CD4-positive, CD25-positive, alpha-beta regulatory T cell (primary cell): ENCODE measurements at regions not wholly inside any gene's neighbourhood (a gene's known extent, or its start where the extent isn't known, plus 50 kb on each side); places are given as distances from the start of the nearest gene placed in this dataset.

Experiments used
- ATAC-seq, 2 donors: fragments of 150-1000 bp; cut with Tn5 transposase; one replicate each; pipeline ENCODE4 v1.10.0; 2021; ENCODE audit warnings: low read depth in 2 of 2, moderate number of reproducible peaks in 2 of 2, moderate library complexity in 1 of 2
- DNase-seq, 3 donors: peaks; one replicate each; pipeline versions ENCODE4 v3.0.0 to v3.0.0-alpha.2; 2012 to 2022; ENCODE audit warnings: mixed read lengths in 1 of 3
- H3K27ac ChIP-seq: one replicate; pipeline ENCODE4 v1.7.0; 2013; ENCODE audit warnings: mild to moderate bottlenecking, low read length; ENCODE audit not compliant: insufficient read depth, poor library complexity, severe bottlenecking
- H3K27me3 ChIP-seq: one replicate; pipeline ENCODE4 v1.7.0; 2013; ENCODE audit warnings: low read length; ENCODE audit not compliant: control insufficient read depth, insufficient read depth
- H3K36me3 ChIP-seq: one replicate; pipeline ENCODE4 v1.7.0; 2013; ENCODE audit warnings: mild to moderate bottlenecking, low read length, moderate library complexity; ENCODE audit not compliant: control insufficient read depth, insufficient read depth
- H3K4me1 ChIP-seq: 2 replicates; pipeline ENCODE4 v1.7.0; 2013; ENCODE audit warnings: mild to moderate bottlenecking, low read length; ENCODE audit not compliant: insufficient read depth, control insufficient read depth, poor library complexity, severe bottlenecking
- H3K4me3 ChIP-seq: one replicate; pipeline ENCODE4 v1.7.0; 2013; ENCODE audit warnings: low read depth, mild to moderate bottlenecking, low read length, moderate library complexity
- H3K9me3 ChIP-seq, 2 experiments: 1 replicate in 1 of 2; 2 replicates in 1 of 2; pipeline ENCODE4 v1.7.0; 2013; ENCODE audit warnings: low read length in 2 of 2, mild to moderate bottlenecking in 1 of 2, moderate library complexity in 1 of 2; ENCODE audit not compliant: control insufficient read depth in 2 of 2
- H3K27ac Mint-ChIP-seq, 3 donors: one replicate each; pipeline ENCODE4 v1.8.0; 2020 to 2022; ENCODE audit warnings: mild to moderate bottlenecking in 3 of 3, mixed read lengths in 3 of 3, moderate library complexity in 2 of 3
- H3K27me3 Mint-ChIP-seq: one replicate; pipeline ENCODE4 v1.8.0; 2022; ENCODE audit warnings: mild to moderate bottlenecking, mixed read lengths
- H3K36me3 Mint-ChIP-seq: one replicate; pipeline ENCODE4 v1.8.0; 2020; ENCODE audit warnings: mixed read lengths
- H3K4me1 Mint-ChIP-seq, 4 donors: one replicate each; pipeline ENCODE4 v1.8.0; 2020 to 2022; ENCODE audit warnings: mixed read lengths in 4 of 4, mild to moderate bottlenecking in 1 of 4
- H3K4me3 Mint-ChIP-seq, 4 donors: one replicate each; pipeline ENCODE4 v1.8.0; 2020 to 2022; ENCODE audit warnings: mild to moderate bottlenecking in 4 of 4, mixed read lengths in 4 of 4, moderate library complexity in 3 of 4
- H3K9me3 Mint-ChIP-seq, 7 donors: one replicate each; pipeline ENCODE4 v1.8.0; 2020 to 2022; ENCODE audit warnings: mixed read lengths in 7 of 7, mild to moderate bottlenecking in 3 of 7, moderate library complexity in 2 of 7

GRCh38 chr14:101070540-101071492, 167.3 kb upstream of the RTL1 start:
- Mint-ChIP-seq H3K36me3 (no peaks in the 10 kb centered on the region), H3K9me3 (peaks cover 0 to 2% (median 0%) of the 10 kb centered on the region in 7 donors), H3K4me3 (no peak overlapping the region), H3K4me1 (no peaks in the 10 kb centered on the region), H3K27ac (no peak overlapping the region), H3K27me3 (peaks cover 14% of the 10 kb centered on the region)
- Histone ChIP-seq H3K27me3 (no peaks in the 10 kb centered on the region), H3K9me3 (no peaks in the 10 kb centered on the region), H3K4me3 (no peak overlapping the region), H3K27ac (no peak overlapping the region), H3K36me3 (no peaks in the 10 kb centered on the region), H3K4me1 (no peaks in the 10 kb centered on the region)
- ATAC-seq (no peak), DNase-seq (no peak)

DNA sequence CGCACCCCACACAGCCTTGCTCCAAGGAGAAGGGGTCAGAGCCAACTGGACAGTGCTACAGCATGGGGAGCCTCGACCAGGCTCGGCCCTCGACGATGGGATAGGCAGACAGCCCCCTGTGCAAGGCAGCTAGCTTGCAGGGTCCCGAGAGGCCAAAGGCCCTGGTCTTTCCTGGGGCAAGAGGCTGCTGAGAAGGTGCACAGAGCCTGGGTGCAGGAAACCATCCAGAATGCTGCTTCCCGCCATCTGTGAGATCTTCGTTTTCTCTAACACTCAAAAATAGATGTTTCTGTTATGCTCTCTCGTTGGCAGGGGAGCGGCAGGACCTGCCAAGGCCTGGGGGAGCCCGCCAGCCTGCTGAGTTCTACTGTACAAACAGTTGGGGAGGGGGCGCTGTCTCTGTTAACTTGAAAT, 168.0 kb upstream of the RTL1 start:
- no peaks in the 10 kb centered on the region for H3K27me3 ChIP-seq
- ATAC-seq = no peak

DNA sequence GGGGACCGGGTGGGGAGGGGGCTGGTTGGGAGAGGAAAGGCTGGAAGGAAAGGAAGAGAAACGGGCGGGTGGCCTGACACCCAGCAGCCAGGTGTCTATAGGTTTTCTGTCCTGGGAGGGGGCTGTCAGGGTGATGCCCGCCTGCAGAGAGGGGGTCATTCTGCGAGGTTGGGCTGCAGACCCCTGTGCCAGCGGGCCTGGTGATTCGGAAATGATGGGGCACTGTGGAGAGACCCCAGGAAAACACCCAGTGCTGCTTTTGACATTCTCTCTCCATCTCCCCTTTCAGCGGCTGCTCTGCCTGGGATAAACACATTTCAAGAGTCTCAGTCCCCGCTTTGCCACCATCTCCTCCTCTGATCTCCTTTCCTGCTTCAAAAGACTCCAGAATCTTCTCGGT, 168.5 kb upstream of the RTL1 start:
- DNase-seq (no peak), ATAC-seq (no peak)
- Mint-ChIP-seq H3K27ac (no peak overlapping the region), H3K9me3 (peaks cover 0 to 2% (median 0%) of the 10 kb centered on the region in 7 donors), H3K4me1 (no peaks in the 10 kb centered on the region), H3K36me3 (no peaks in the 10 kb centered on the region), H3K4me3 (no peak overlapping the region), H3K27me3 (peaks cover 22% of the 10 kb centered on the region)
- Histone ChIP-seq H3K36me3 (no peaks in the 10 kb centered on the region), H3K4me3 (no peak overlapping the region), H3K9me3 (no peaks in the 10 kb centered on the region), H3K27me3 (no peaks in the 10 kb centered on the region), H3K27ac (no peak overlapping the region), H3K4me1 (no peaks in the 10 kb centered on the region)

More for the DNA sequence above, 168.0 kb upstream of the RTL1 start:
- no peak overlapping the region for H3K4me3 Mint-ChIP-seq
- H3K36me3 Mint-ChIP-seq = no peaks in the 10 kb centered on the region
- H3K9me3 Mint-ChIP-seq = peaks cover 0 to 2% (median 0%) of the 10 kb centered on the region in 7 donors
- no peak overlapping the region for H3K4me3 ChIP-seq
- no peak overlapping the region for H3K27ac Mint-ChIP-seq
- no peak for DNase-seq
- H3K27me3 Mint-ChIP-seq = peaks cover 20% of the 10 kb centered on the region
- H3K4me1 ChIP-seq = no peaks in the 10 kb centered on the region
- H3K27ac ChIP-seq = no peak overlapping the region
- H3K9me3 ChIP-seq = no peaks in the 10 kb centered on the region
- H3K4me1 Mint-ChIP-seq = no peaks in the 10 kb centered on the region
- H3K36me3 ChIP-seq = no peaks in the 10 kb centered on the region

- ATAC-seq (no peak), DNase-seq (no peak)
- Histone ChIP-seq H3K36me3 (no peaks in the 10 kb centered on the region), H3K27ac (no peak overlapping the region), H3K27me3 (no peaks in the 10 kb centered on the region), H3K4me3 (no peak overlapping the region), H3K4me1 (no peaks in the 10 kb centered on the region), H3K9me3 (no peaks in the 10 kb centered on the region)
- peaks cover 0 to 2% (median 0%) of the 10 kb centered on the region in 7 donors for H3K9me3 Mint-ChIP-seq
- H3K4me3 Mint-ChIP-seq = no peak overlapping the region
- H3K27me3 Mint-ChIP-seq = peaks cover 27% of the 10 kb centered on the region
- no peaks in the 10 kb centered on the region for H3K4me1 Mint-ChIP-seq
- no peak overlapping the region for H3K27ac Mint-ChIP-seq
- no peaks in the 10 kb centered on the region for H3K36me3 Mint-ChIP-seq
Measured at GRCh38 chr14:101072531-101072930, 169.0 kb upstream of the RTL1 start.

DNA sequence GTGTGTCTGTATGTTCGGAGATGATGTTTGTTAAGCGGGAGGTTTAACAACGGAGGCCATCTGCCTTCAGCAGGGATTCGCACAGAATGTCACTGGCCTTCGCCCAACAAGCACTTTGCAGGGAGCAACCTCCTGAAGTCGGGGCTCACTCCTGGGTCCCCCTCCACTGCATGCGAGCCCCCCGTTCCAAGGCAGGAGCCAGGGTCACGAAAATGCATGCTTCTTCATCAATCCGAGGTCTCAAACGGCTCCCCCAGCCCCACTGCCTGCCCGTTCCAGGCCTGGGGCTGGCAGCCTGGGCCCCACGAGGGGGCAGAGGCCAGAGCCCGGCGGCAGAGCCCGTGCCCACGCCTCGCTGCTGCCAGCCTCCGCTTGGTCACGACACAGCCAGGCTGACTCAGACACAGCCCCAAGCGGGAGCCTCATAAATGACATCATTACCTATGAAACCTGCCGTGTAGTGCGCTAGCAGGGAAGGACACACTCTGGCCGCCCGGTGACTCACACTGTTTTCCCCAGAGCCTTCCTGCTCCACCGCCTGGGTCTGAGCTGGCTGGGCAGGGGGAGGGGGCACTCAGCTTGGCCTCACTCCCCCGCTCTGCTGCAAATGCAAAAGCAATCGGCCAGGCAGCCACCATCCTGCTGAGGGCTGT, 169.5 kb upstream of the RTL1 start:
- Mint-ChIP-seq H3K27me3 (peaks cover 29% of the 10 kb centered on the region), H3K9me3 (peaks cover 0 to 2% (median 0%) of the 10 kb centered on the region in 7 donors), H3K4me1 (no peaks in the 10 kb centered on the region), H3K27ac (no peak overlapping the region), H3K36me3 (no peaks in the 10 kb centered on the region), H3K4me3 (no peak overlapping the region)
- Histone ChIP-seq H3K27ac (no peak overlapping the region), H3K4me3 (no peak overlapping the region), H3K36me3 (no peaks in the 10 kb centered on the region), H3K27me3 (no peaks in the 10 kb centered on the region), H3K4me1 (no peaks in the 10 kb centered on the region), H3K9me3 (no peaks in the 10 kb centered on the region)
- ATAC-seq = no peak
- DNase-seq = peak in 1 of 3 donors; percentile 13

GRCh38 chr14:101073598-101073965, 170.1 kb upstream of the RTL1 start:
- H3K4me3 Mint-ChIP-seq = no peak overlapping the region
- ATAC-seq = no peak
- Histone ChIP-seq H3K4me3 (no peak overlapping the region), H3K36me3 (no peaks in the 10 kb centered on the region), H3K9me3 (no peaks in the 10 kb centered on the region), H3K27me3 (no peaks in the 10 kb centered on the region), H3K4me1 (no peaks in the 10 kb centered on the region), H3K27ac (no peak overlapping the region)
- peaks cover 0 to 2% (median 0%) of the 10 kb centered on the region in 7 donors for H3K9me3 Mint-ChIP-seq
- no peak for DNase-seq
- no peak overlapping the region for H3K27ac Mint-ChIP-seq
- no peaks in the 10 kb centered on the region for H3K4me1 Mint-ChIP-seq
- peaks cover 33% of the 10 kb centered on the region for H3K27me3 Mint-ChIP-seq
- no peaks in the 10 kb centered on the region for H3K36me3 Mint-ChIP-seq

DNA sequence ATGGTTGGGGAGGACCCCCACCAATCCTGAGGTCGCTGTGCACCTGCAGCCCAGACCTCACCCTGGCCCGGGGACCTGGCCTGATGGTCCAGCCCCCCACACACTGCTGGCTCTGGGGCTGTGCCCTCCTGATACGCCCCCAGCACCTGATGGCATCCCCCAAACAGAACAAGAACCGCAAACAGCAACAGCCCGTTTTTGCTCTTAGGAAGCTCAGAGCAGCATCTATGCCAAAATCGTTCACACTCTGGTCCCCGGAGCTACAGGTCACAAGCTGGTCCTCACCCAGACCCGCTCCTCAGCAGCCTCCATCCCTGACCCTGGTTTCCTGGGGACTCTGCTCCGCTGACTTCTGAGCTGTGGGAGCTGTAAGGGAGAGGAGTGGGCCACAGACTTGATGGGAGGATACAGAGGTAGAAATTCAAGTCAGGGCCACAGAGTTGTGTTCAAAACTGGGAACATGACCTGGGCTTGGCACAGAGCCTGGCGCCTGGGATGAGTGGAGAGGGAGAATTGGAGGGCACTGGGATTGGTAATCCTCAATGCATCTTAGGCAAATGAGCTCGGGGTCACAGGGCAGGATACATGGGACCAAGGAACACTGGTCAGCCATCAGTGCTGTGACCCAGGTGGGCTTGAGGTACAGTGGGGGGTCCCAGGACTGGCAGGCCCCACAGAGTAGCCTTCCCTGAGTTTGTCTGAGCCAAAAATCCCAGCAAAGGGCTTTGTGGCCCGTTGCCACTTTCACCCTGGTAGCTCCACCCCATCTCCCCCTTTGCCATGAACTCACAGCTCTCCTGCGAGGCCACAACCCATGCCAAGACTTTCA, 170.9 kb upstream of the RTL1 start:
- DNase-seq = no peak
- Histone ChIP-seq H3K4me1 (no peaks in the 10 kb centered on the region), H3K9me3 (no peaks in the 10 kb centered on the region), H3K4me3 (no peak overlapping the region), H3K27me3 (no peaks in the 10 kb centered on the region), H3K36me3 (no peaks in the 10 kb centered on the region), H3K27ac (no peak overlapping the region)
- Mint-ChIP-seq H3K36me3 (no peaks in the 10 kb centered on the region), H3K27me3 (peaks cover 36% of the 10 kb centered on the region), H3K4me1 (no peaks in the 10 kb centered on the region), H3K27ac (no peak overlapping the region), H3K9me3 (peaks cover 0 to 2% (median 0%) of the 10 kb centered on the region in 7 donors), H3K4me3 (no peak overlapping the region)
- no peak for ATAC-seq
